ENCODE measurements at regions not wholly inside any gene's neighbourhood (a gene's known extent, or its start where the extent isn't known, plus 50 kb on each side); places are given as distances from the start of the nearest gene placed in this dataset.
A peak's percentile ranks its signal among the peaks of the same experiment; 100 is the strongest.
"Not testable (repeated sequence)": the region's sequence is repeated elsewhere in the genome, so short reads cannot be mapped to it uniquely, and the experiment has no call there.

- DNase-seq, result no peak
Measured at GRCh38 chr13:112175162-112176075, 108.5 kb downstream of the SOX1 start.

- not testable (repeated sequence) for DNase-seq
Measured at GRCh38 chr13:112176141-112177119, 109.5 kb downstream of the SOX1 start.

DNA sequence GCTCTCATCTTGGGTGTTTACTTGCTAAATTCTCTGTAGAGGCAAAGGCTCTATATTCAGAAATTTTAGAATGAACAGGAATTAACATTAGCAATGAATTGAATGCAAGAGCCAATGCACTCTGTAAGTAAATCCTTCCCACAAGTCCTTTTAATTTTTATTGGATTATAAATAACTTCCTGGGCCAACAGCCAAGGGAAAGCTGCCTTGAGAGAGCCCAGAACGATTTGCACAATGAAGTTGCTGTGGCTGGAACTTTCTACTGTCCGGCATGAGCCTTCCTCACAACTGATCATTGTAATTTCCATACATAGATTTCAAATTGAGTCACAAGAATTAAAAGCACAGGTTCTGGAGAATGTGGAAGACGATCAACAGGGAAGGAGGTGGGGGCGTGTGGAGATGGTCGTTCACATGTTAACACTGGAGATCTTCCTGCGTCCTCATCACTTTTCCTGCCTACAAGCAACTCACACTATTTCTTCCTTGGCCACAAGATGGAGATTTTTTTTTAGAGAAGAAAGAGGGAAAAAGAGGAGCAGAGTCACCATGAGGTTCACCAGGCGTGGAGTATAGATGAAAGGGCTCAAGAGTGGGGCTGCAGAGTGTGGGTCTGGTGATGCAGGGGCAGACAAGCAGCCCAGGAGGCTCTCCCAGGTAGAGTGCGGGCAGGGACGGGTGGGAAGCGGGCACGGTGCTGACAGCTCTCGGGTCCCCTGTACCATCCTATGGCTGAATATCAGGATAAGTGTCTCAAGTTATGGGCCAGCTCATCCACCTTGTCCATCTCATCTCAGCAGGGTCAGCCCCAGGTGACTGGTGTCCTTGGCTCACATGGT, 110.7 kb downstream of the SOX1 start:
- DNase-seq, result no peak

DNA sequence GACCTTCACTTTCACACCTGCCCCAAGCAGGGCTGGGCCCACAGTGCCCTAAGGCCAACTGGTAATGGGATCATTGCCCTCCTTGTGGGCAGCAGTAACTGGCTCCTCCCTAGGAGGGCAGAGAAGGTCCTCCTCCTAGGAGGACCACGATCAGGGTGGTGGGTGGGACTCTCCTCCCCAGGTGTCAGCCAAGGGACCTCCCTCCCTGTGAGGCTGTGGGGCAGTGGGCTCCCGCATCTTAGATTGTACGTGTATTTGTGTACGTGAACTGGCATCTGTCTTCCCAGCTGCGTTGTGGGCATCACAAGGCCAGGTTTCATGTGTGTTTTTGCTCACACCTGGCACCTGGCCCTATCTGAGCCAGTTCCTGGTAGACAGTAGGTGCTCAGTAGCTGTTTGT, 111.8 kb downstream of the SOX1 start:
- DNase-seq, result no peak

- DNase-seq, result no peak
Measured at GRCh38 chr13:112179421-112179820, 112.5 kb downstream of the SOX1 start.

- DNase-seq, result no peak
Measured at GRCh38 chr13:112179995-112180394, 113.0 kb downstream of the SOX1 start.

DNA sequence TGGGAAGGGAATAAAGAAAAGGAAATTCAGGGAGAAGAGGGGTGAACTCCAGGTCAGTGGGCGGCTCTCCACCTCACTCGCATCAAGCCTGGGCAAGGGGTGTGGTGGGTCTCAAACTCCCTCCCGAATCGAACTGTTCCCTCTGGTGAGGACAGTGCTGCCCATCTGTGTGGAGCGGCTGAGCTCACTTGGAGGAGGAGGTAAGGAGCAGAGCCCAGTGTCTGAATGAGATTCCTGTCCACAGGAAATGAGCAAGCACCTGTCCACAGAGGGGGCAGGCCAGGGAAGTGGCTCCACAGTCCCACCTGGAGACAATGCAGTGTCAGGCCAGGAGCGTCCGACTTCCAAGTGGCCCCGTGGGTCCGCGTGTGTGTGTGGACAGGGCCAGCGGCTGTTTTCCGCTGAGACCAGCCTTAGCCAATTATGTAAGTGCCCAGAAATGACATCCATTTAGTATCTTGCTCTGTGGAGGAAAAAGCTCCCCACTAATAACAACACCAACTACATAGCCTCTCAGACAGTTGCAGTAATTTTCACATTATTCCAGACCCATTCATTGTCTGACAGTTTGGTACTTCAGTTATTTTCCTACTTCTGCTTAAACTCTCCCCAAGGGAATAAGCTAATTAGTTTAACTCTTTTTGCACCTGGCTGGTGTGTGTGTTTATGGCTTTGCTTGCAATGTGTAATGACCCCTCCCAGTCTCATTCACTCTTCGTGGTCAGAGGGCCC, 114.6 kb downstream of the SOX1 start:
- DNase-seq, result no peak

- no peak for DNase-seq
Measured at GRCh38 chr13:112182251-112182650, 115.3 kb downstream of the SOX1 start.

DNA sequence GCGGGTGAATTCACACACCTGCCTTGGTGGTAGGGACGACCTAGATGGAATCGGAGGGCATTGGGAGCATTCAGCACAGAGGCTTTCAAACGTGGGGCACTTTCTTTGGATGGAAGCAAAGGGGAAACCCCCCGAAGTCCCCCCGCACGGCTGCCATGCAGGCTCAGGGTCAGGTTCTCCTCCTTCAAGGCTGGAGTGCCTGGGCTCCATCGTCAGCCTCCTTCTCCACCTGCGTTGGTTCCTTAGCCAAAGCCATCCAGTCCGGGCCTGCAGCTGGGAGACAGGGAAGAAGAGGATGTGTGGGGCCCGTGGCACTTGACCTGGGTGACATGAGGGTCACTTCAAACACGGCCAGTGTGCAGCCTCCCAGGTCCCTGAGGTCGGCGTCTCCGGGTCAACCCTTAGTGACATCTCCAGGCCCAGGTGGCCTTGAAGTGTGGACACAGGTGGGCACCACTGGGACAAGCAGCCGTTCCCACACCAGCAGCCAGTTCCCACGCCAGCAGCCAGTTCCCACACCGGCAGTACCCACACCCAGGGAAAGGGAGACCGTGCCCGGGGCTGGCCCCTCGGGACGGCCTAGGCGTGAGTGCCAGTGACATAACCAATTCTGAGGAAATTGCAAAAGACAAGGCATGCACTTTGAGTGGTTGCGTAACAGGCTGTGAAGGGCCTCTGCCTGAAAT, 116.0 kb downstream of the SOX1 start:
- peak; percentile 14 to 25 for DNase-seq

DNA sequence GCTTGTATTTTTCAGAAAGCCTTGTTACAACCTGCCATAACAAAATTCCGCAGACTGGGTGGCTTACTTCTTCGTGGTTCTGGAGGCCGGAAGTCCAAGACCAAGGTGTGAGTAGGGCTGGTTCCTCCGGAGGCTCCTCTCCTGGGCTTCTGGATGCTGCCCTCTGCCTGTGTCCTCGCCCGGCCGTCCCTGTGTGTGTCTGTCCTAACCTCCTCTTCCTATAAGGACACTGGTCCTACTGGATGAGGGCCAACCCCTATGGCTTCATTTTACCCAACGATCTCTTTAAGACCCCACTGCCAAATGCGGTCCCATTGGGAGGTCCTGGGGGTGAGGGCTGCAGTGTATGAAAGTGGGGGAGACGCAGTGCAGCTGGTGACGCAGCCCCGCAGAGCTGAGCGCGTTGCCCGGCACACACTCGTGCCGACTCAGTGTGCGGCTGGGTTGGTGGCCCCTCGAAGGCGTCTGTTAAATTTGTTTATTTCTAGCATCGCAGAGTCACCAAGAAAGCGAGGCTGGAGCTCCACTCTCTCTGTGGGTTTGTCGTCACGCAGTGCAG, 116.7 kb downstream of the SOX1 start:
- DNase-seq, result no peak

DNA sequence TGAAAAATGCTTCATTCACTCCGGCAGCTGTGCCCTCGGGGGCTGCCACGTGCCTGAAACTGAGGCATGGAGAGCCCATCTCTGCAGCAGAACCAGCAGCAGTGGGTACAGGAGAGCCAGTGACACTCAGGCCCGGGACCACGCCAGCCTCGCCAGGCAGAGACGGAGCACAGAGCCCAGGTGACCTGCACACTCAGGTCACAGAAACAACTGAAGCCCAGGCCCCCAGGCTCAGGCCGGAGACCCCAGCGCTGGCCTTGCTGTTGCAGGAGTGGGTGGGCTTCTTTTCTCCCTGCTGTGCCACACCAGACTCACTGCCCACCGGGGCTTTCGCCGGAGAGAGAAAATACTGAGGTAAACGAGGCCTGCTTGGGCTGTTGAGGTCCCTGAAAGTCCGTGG, 117.3 kb downstream of the SOX1 start:
- DNase-seq, result no peak

GRCh38 chr13:112184851-112185371, 118.0 kb downstream of the SOX1 start:
- DNase-seq, result no peak

DNA sequence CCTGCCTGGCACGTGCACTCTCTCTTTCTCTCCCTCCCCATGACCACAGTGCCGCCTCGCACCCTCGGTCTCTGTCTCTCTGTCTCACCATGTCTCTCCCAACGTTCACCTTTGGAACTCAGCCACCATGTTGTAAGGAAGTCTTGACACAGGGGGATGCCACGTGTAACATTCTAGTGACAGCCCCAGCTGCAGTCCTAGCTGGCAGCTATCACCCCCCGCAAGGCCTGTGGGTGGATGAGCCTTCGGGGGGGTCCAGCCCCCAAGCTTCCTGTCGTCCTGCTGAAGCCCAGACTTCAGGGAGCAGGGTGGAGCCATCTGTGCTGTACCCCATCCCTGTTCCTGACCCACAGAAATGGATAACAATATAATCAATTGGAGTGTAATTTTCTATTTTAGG, 118.5 kb downstream of the SOX1 start:
- DNase-seq, result no peak

- no peak for DNase-seq
Measured at GRCh38 chr13:112186091-112186490, 119.1 kb downstream of the SOX1 start.

- DNase-seq, result no peak
Measured at GRCh38 chr13:112187527-112188297, 120.8 kb downstream of the SOX1 start.

GRCh38 chr13:112188298-112188610, 121.3 kb downstream of the SOX1 start:
- DNase-seq, result no peak

DNA sequence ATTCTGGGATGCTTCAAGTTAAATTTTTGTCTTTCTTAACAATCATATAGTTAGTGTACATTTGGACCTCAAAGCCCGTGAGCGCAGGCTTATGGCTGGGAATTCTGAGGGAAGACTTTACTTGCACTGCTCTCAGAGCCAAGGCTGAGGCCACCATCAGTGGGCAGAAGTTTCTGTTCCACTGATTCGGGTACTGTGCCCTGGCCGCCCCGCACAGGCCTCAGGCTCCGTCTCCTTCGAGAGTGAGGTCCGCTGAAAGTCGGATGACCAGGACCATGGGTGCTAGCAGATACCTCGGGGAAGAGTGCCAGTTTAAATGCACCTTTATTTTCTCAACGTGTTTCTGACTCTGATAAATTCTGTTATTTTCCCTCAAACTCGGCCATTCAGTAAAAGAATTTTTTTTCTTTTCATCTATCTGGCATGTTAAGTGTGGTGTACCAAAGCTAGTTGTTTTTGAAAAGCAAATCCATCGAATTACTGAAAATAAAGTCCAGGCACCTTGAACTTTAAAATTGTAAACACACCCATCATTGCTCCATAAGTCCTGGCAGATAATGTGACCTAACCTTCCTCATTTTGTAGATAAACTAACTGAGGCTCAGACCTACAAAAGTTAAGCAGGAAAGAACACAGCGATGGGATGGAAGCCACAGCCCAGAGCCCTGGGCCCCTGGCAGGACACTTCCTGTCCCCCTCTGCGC, 126.7 kb downstream of the SOX1 start:
- no peak for DNase-seq

DNA sequence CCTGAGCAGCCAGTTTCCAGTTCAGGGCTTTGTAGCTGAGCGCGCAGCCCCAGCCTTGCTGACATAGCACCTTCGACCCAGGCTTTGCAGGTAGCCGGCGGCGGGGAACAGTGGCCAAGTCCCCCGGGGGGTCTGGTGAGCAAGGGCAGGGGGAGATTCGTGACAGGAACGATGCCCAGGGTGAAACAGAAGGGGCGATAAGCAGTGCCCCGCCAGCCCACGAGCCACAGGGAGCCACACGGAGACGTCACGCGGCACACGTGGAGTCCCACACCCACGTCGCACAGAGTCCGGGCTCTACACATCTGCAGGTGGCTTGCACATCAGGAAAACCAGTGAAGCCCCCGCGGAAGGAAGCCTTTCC, 127.2 kb downstream of the SOX1 start:
- no peak for DNase-seq

DNA sequence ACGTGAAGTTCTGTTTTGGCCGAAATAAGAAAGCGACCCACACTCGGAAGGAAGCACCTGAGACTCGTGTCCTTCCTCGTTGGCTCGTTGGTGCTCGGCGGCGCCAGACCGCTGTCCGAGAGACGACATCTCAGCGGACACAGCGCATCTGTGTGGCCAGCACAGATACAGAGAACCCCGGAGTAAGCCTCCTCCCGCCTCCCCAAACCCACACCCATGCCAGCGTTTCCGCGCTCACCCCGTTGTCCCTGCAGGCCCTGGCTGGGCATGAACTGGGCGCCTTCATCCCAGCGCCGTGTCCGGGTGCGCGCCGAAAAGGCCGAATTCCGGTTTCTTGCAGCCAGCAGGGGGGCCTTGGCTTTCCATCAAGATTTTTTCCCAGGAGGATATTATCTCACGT, 127.6 kb downstream of the SOX1 start:
- DNase-seq, result no peak
